ENCODE measurements at regions not wholly inside any gene's neighbourhood (a gene's known extent, or its start where the extent isn't known, plus 50 kb on each side); places are given as distances from the start of the nearest gene placed in this dataset.

GRCh38 chr1:58096714-58097113, 449.8 kb downstream of the OMA1 start:
- H2AFZ ChIP-seq (ENCODE audit: low read length), result no peak overlapping the region
- no peak for TF ChIP-seq EZH2phosphoT487 (IDR thresholded peaks at IDR 0.05; ENCODE audit: borderline replicate concordance, low read length)
- no peak for TF ChIP-seq CTCF (conservative IDR thresholded peaks at IDR 0.05; ENCODE audit: low read depth, low read length)
- no peak for TF ChIP-seq EZH2 (IDR thresholded peaks at IDR 0.05; ENCODE audit: low read length, unreplicated experiment)
- H3K27me3 ChIP-seq (ENCODE audit: low read length), result no peaks in the 10 kb centered on the region
- no peak for DNase-seq
- H3K4me1 ChIP-seq (ENCODE audit: insufficient read depth, low read length), result no peaks in the 10 kb centered on the region
- H4K20me1 ChIP-seq (ENCODE audit: low read length), result no peaks in the 10 kb centered on the region
- no peaks in the 10 kb centered on the region for H3K36me3 ChIP-seq (ENCODE audit: low read depth, low read length)
- POLR2A ChIA-PET (ENCODE audit: unreplicated experiment), result no interaction called here
- no peak overlapping the region for H3K4me2 ChIP-seq (ENCODE audit: low read length)
- no peaks in the 10 kb centered on the region for H3K9me2 ChIP-seq (replicated peaks; ENCODE audit: low read length)
- no peaks in the 10 kb centered on the region for H3K9me3 ChIP-seq (ENCODE audit: low read length)
- no peak overlapping the region for H3K27ac ChIP-seq (ENCODE audit: low read length)
- intact Hi-C loops (cut with micrococcal nuclease), result no loop called here
- H3K4me3 ChIP-seq (ENCODE audit: low read length), result no peak overlapping the region
- H3K79me2 ChIP-seq (ENCODE audit: low read length), result no peaks in the 10 kb centered on the region
- no peaks in the 10 kb centered on the region for H3F3A ChIP-seq (ENCODE audit: low read length, unreplicated experiment)
- no peak for ATAC-seq
- no peak overlapping the region for H3K9ac ChIP-seq (ENCODE audit: low read length)
- CTCF ChIA-PET, result no interaction called here
- no TSS peak for BruUV-seq (replicated peaks)

GRCh38 chr1:58095183-58095582, 451.3 kb downstream of the OMA1 start:
- CTCF ChIA-PET, result no interaction called here
- H2AFZ ChIP-seq (ENCODE audit: low read length), result no peak overlapping the region
- no peaks in the 10 kb centered on the region for H4K20me1 ChIP-seq (ENCODE audit: low read length)
- no peak for DNase-seq
- H3K4me3 ChIP-seq (ENCODE audit: low read length), result no peak overlapping the region
- no peak overlapping the region for H3K9ac ChIP-seq (ENCODE audit: low read length)
- no peaks in the 10 kb centered on the region for H3K9me2 ChIP-seq (replicated peaks; ENCODE audit: low read length)
- TF ChIP-seq EZH2 (IDR thresholded peaks at IDR 0.05; ENCODE audit: low read length, unreplicated experiment), result no peak
- no peak for TF ChIP-seq CTCF (conservative IDR thresholded peaks at IDR 0.05; ENCODE audit: low read depth, low read length)
- no peak for TF ChIP-seq EZH2phosphoT487 (IDR thresholded peaks at IDR 0.05; ENCODE audit: borderline replicate concordance, low read length)
- no peaks in the 10 kb centered on the region for H3K27me3 ChIP-seq (ENCODE audit: low read length)
- no peak overlapping the region for H3K4me2 ChIP-seq (ENCODE audit: low read length)
- no peak for ATAC-seq
- no peaks in the 10 kb centered on the region for H3F3A ChIP-seq (ENCODE audit: low read length, unreplicated experiment)
- no peaks in the 10 kb centered on the region for H3K79me2 ChIP-seq (ENCODE audit: low read length)
- H3K9me3 ChIP-seq (ENCODE audit: low read length), result no peaks in the 10 kb centered on the region
- no TSS peak for BruUV-seq (replicated peaks)
- intact Hi-C loops (cut with micrococcal nuclease), result no loop called here
- H3K36me3 ChIP-seq (ENCODE audit: low read depth, low read length), result no peaks in the 10 kb centered on the region
- H3K27ac ChIP-seq (ENCODE audit: low read length), result no peak overlapping the region
- H3K4me1 ChIP-seq (ENCODE audit: insufficient read depth, low read length), result no peaks in the 10 kb centered on the region
- POLR2A ChIA-PET (ENCODE audit: unreplicated experiment), result no interaction called here

- no peak for DNase-seq
- no peaks in the 10 kb centered on the region for H3K36me3 ChIP-seq (ENCODE audit: low read depth, low read length)
- no peak overlapping the region for H3K9ac ChIP-seq (ENCODE audit: low read length)
- no peak overlapping the region for H2AFZ ChIP-seq (ENCODE audit: low read length)
- CTCF ChIA-PET, result no interaction called here
- H3K79me2 ChIP-seq (ENCODE audit: low read length), result no peaks in the 10 kb centered on the region
- intact Hi-C loops (cut with micrococcal nuclease), result no loop called here
- no peaks in the 10 kb centered on the region for H3K9me3 ChIP-seq (ENCODE audit: low read length)
- no peaks in the 10 kb centered on the region for H3K9me2 ChIP-seq (replicated peaks; ENCODE audit: low read length)
- no peaks in the 10 kb centered on the region for H4K20me1 ChIP-seq (ENCODE audit: low read length)
- H3K4me1 ChIP-seq (ENCODE audit: insufficient read depth, low read length), result no peaks in the 10 kb centered on the region
- TF ChIP-seq EZH2phosphoT487 (IDR thresholded peaks at IDR 0.05; ENCODE audit: borderline replicate concordance, low read length) (no peak), CTCF (conservative IDR thresholded peaks at IDR 0.05; ENCODE audit: low read depth, low read length) (no peak), EZH2 (IDR thresholded peaks at IDR 0.05; ENCODE audit: low read length, unreplicated experiment) (no peak)
- no peak overlapping the region for H3K4me3 ChIP-seq (ENCODE audit: low read length)
- no peak for ATAC-seq
- POLR2A ChIA-PET (ENCODE audit: unreplicated experiment), result no interaction called here
- H3K4me2 ChIP-seq (ENCODE audit: low read length), result no peak overlapping the region
- H3K27ac ChIP-seq (ENCODE audit: low read length), result no peak overlapping the region
- no peaks in the 10 kb centered on the region for H3F3A ChIP-seq (ENCODE audit: low read length, unreplicated experiment)
- H3K27me3 ChIP-seq (ENCODE audit: low read length), result no peaks in the 10 kb centered on the region
- BruUV-seq (replicated peaks), result no TSS peak
Measured at GRCh38 chr1:58094221-58094620, 452.3 kb downstream of the OMA1 start.

All from PC-3 (cell line).